H9 (cell line): ENCODE measurements at regions not wholly inside any gene's neighbourhood (a gene's known extent, or its start where the extent isn't known, plus 50 kb on each side); places are given as distances from the start of the nearest gene placed in this dataset.

ENCODE experiments used
- DNase-seq: peaks from one replicate; pipeline ENCODE4 v3.0.0-alpha.2; 2017
- H2AFZ ChIP-seq: one replicate; pipeline ENCODE4 v1.6.1; 2013; ENCODE audit warnings: mild to moderate bottlenecking, low read length, control low read depth, moderate library complexity
- H2AK5ac ChIP-seq: 2 replicates; pipeline ENCODE4 v1.6.1; 2013; ENCODE audit warnings: low read length, control low read depth, mixed read lengths; ENCODE audit not compliant: insufficient read length
- H2BK120ac ChIP-seq: one replicate; pipeline ENCODE4 v1.6.1; 2013; ENCODE audit warnings: low read depth, mild to moderate bottlenecking, low read length, control low read depth, inconsistent platforms; ENCODE audit not compliant: poor library complexity, severe bottlenecking
- H2BK12ac ChIP-seq: 2 replicates; pipeline ENCODE4 v1.6.1; 2013; ENCODE audit warnings: low read length, control low read depth, mixed read lengths, low read depth; ENCODE audit not compliant: insufficient read length
- H2BK15ac ChIP-seq: 2 replicates; pipeline ENCODE4 v1.6.1; 2013; ENCODE audit warnings: low read depth, low read length, control low read depth
- H2BK20ac ChIP-seq: one replicate; pipeline ENCODE4 v1.6.1; 2013; ENCODE audit warnings: low read depth, mild to moderate bottlenecking, low read length, control low read depth, inconsistent platforms; ENCODE audit not compliant: poor library complexity, severe bottlenecking
- H2BK5ac ChIP-seq: 2 replicates; pipeline ENCODE4 v1.6.1; 2013; ENCODE audit warnings: low read length, control low read depth, mixed read lengths; ENCODE audit not compliant: insufficient read length
- H3K14ac ChIP-seq: 2 replicates; pipeline ENCODE4 v1.6.1; 2013; ENCODE audit warnings: low read length, control low read depth; ENCODE audit not compliant: insufficient read depth
- H3K18ac ChIP-seq: 2 replicates; pipeline ENCODE4 v1.6.1; 2013; ENCODE audit warnings: low read depth, mild to moderate bottlenecking, mixed read lengths, low read length, control low read depth; ENCODE audit not compliant: insufficient read length
- H3K23ac ChIP-seq: 2 replicates; pipeline ENCODE4 v1.6.1; 2013; ENCODE audit warnings: low read length, control low read depth, mixed read lengths, low read depth; ENCODE audit not compliant: insufficient read length
- H3K23me2 ChIP-seq: 2 replicates; pipeline ENCODE4 v1.6.1; 2013; ENCODE audit warnings: low read depth, mild to moderate bottlenecking, mixed read lengths, low read length, control low read depth; ENCODE audit not compliant: insufficient read length, poor library complexity, severe bottlenecking
- H3K27ac ChIP-seq: 2 replicates; pipeline ENCODE4 v1.5.1; 2013; ENCODE audit warnings: low read length, control low read depth, mixed read lengths, low read depth; ENCODE audit not compliant: insufficient read length
- H3K27me3 ChIP-seq: 2 replicates; pipeline ENCODE4 v1.6.1; 2013; ENCODE audit warnings: low read length, control low read depth, inconsistent platforms; ENCODE audit not compliant: insufficient read depth
- H3K4ac ChIP-seq: 2 replicates; pipeline ENCODE4 v1.6.1; 2013; ENCODE audit warnings: low read depth, mild to moderate bottlenecking, control low read depth, inconsistent platforms, low read length, moderate library complexity
- H3K4me1 ChIP-seq: 2 replicates; pipeline ENCODE4 v1.6.1; 2013; ENCODE audit warnings: low read length, control low read depth, inconsistent platforms; ENCODE audit not compliant: insufficient read depth
- H3K4me2 ChIP-seq: 2 replicates; pipeline ENCODE4 v1.6.1; 2013; ENCODE audit warnings: low read length, control low read depth, mixed read lengths; ENCODE audit not compliant: insufficient read length, insufficient read depth
- H3K56ac ChIP-seq: 2 replicates; pipeline ENCODE4 v1.6.1; 2013; ENCODE audit warnings: low read depth, mild to moderate bottlenecking, mixed read lengths, low read length, control low read depth; ENCODE audit not compliant: insufficient read length
- H3K79me1 ChIP-seq: 2 replicates; pipeline ENCODE4 v1.6.1; 2013; ENCODE audit warnings: low read depth, mild to moderate bottlenecking, moderate library complexity, low read length, control low read depth, inconsistent platforms; ENCODE audit not compliant: insufficient read depth, poor library complexity, severe bottlenecking
- H3K79me2 ChIP-seq: 2 replicates; pipeline ENCODE4 v1.6.1; 2013; ENCODE audit warnings: low read length, control low read depth, inconsistent platforms; ENCODE audit not compliant: insufficient read depth
- H3K9ac ChIP-seq: 2 replicates; pipeline ENCODE4 v1.6.1; 2013; ENCODE audit warnings: low read length, control low read depth, mixed read lengths; ENCODE audit not compliant: insufficient read length; ENCODE audit errors: extremely low read depth
- H3K9me3 ChIP-seq: one replicate; pipeline ENCODE4 v1.6.1; 2013; ENCODE audit warnings: low read depth, low read length, inconsistent platforms; ENCODE audit not compliant: control insufficient read depth
- H3T11ph ChIP-seq: one replicate; pipeline ENCODE4 v1.6.1; 2013; ENCODE audit warnings: mild to moderate bottlenecking, low read length, control low read depth, inconsistent platforms
- H4K20me1 ChIP-seq: one replicate; pipeline ENCODE4 v1.6.1; 2013; ENCODE audit not compliant: control insufficient read depth, insufficient read length, insufficient read depth
- H4K5ac ChIP-seq: 2 replicates; pipeline ENCODE4 v1.6.1; 2013; ENCODE audit warnings: low read depth, mild to moderate bottlenecking, mixed read lengths, low read length, control low read depth; ENCODE audit not compliant: insufficient read length
- H4K8ac ChIP-seq: replicated peaks from 2 replicates; pipeline ENCODE4 v1.6.1; 2013; ENCODE audit warnings: low read length, control low read depth, mixed read lengths, low read depth; ENCODE audit not compliant: insufficient read length
- H4K91ac ChIP-seq: 2 replicates; pipeline ENCODE4 v1.6.1; 2013; ENCODE audit warnings: low read depth, mild to moderate bottlenecking, moderate library complexity, mixed read lengths, low read length, control low read depth; ENCODE audit not compliant: insufficient read length
- H3K27ac Mint-ChIP-seq, 3 experiments: 2 replicates in 2 of 3; 3 replicates in 1 of 3; pipeline ENCODE4 v1.8.0; 2020 to 2021; ENCODE audit warnings: mixed read lengths in 3 of 3, mild to moderate bottlenecking in 1 of 3, moderate library complexity in 1 of 3
- H3K27me3 Mint-ChIP-seq: 2 replicates; pipeline ENCODE4 v1.8.0; 2021; ENCODE audit warnings: low read depth, mild to moderate bottlenecking, moderate library complexity, mixed read lengths
- H3K36me3 Mint-ChIP-seq, 3 experiments: 2 replicates in 2 of 3; 3 replicates in 1 of 3; pipeline ENCODE4 v1.8.0; 2020 to 2021; ENCODE audit warnings: low read depth in 3 of 3, mixed read lengths in 3 of 3; ENCODE audit not compliant: insufficient read depth in 1 of 3
- H3K4me1 Mint-ChIP-seq, 2 experiments: 2 replicates each; pipeline ENCODE4 v1.8.0; 2020; ENCODE audit warnings: mixed read lengths in 2 of 2
- H3K4me3 Mint-ChIP-seq, 2 experiments: 2 replicates in 1 of 2; 3 replicates in 1 of 2; pipeline ENCODE4 v1.8.0; 2020 to 2021; ENCODE audit warnings: mild to moderate bottlenecking in 2 of 2, mixed read lengths in 2 of 2, moderate library complexity in 1 of 2
- H3K9me3 Mint-ChIP-seq, 2 experiments: 2 replicates in 1 of 2; 3 replicates in 1 of 2; pipeline ENCODE4 v1.8.0; 2020; ENCODE audit warnings: mild to moderate bottlenecking in 2 of 2, mixed read lengths in 2 of 2, moderate library complexity in 1 of 2
- CTCF ChIP-seq: fragments of 200-600 bp; sonication (generic); conservative IDR thresholded peaks from 3 replicates; pipeline ENCODE4 v1.8.0; 2021; ENCODE audit warnings: antibody characterized with exemption, mild to moderate bottlenecking
- WGBS: extraction: QIAGEN DNeasy Blood & Tissue Kit; methylation state at CpG from one replicate; pipeline ENCODE4 v1.1.7; 2013; ENCODE audit warnings: missing lambda C conversion rate, low lambda C conversion rate, mixed read lengths; ENCODE audit not compliant: insufficient read length; ENCODE audit errors: extremely low coverage; 5-methylcytosine and 5-hydroxymethylcytosine counted together

DNA sequence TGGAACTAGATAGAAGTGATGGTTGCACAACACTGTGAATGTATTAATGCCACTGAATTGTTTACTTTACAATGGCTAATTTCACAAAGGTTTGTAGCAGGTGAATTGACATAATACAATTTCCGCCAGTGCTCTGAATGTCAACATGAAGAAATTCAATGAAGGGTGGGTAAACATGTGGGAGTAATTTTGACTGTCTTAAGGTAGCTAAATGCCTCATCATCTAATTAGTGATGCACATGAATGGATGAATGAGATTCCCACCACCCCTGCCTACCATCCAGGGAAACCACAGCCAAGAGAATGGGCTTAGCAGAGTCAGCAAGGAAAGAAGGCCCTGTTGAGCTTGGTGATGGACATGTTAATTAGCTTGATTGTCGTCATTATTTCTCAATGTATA is 275.3 kb downstream of the ALDH8A1 start:
- Histone ChIP-seq H2BK12ac (no peak overlapping the region), H3K4me2 (no peak overlapping the region), H4K5ac (no peak overlapping the region), H3K79me2 (no peaks in the 10 kb centered on the region), H3K9ac (no peak overlapping the region), H3K4me1 (no peaks in the 10 kb centered on the region; the same call in 1 of the 2 replicates), H2BK15ac (no peak overlapping the region), H2BK20ac (no peak overlapping the region), H3K14ac (no peak overlapping the region), H3K27me3 (no peaks in the 10 kb centered on the region), H4K20me1 (no peaks in the 10 kb centered on the region), H4K91ac (no peak overlapping the region), H2AK5ac (no peak overlapping the region), H3K27ac (no peak overlapping the region), H2BK5ac (no peak overlapping the region), H3K23me2 (no peaks in the 10 kb centered on the region), H3K9me3 (no peaks in the 10 kb centered on the region), H2BK120ac (no peak overlapping the region), H2AFZ (no peak overlapping the region), H3T11ph (no peak overlapping the region), H3K79me1 (no peaks in the 10 kb centered on the region), H3K56ac (no peak overlapping the region), H4K8ac (no peak overlapping the region), H3K4ac (no peak overlapping the region), H3K18ac (no peak overlapping the region), H3K23ac (no peak overlapping the region)
- peaks cover 12 to 23% of the 10 kb centered on the region in 2 experiments for H3K4me1 Mint-ChIP-seq
- no peaks in the 10 kb centered on the region for H3K36me3 Mint-ChIP-seq
- no peaks in the 10 kb centered on the region for H3K9me3 Mint-ChIP-seq
- H3K27me3 Mint-ChIP-seq = no peaks in the 10 kb centered on the region
- no peak overlapping the region; a peak in 1 of 7 replicates for H3K27ac Mint-ChIP-seq
- no peak for DNase-seq
- TF ChIP-seq CTCF = no peak
- H3K4me3 Mint-ChIP-seq = no peak overlapping the region
- no CpG with 5 or more reads among the region's 2 CpGs for WGBS
